ENCODE measurements at regions not wholly inside any gene's neighbourhood (a gene's known extent, or its start where the extent isn't known, plus 50 kb on each side); places are given as distances from the start of the nearest gene placed in this dataset.

DNA sequence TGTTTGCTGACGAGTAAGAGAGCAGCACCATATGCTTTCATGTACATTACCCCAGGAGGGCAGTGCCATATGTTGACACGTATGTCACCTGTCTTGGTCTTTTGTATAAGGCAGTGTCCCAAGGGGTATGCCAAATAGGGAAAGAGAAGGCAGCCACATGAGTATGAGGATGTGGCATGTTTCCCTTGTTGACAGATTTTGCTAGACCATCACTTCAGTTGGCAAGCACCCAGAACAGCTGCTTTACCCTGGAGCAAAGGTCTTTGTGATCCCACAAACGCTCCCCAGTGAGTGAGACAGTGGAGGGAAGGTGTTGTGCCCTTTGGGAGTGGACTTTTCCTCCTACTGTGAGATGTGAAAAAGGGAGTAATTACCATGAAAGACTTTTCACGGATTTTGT is 350.1 kb downstream of the ETV1 start:
- TF ChIP-seq TAF1 (IDR thresholded peaks at IDR 0.05; ENCODE audit: borderline replicate concordance, low read depth, low read length) (no peak), POLR2AphosphoS5 (IDR thresholded peaks at IDR 0.05; ENCODE audit: low read depth, low read length) (no peak), POLR2A (IDR thresholded peaks at IDR 0.05; ENCODE audit: low read depth, low read length) (no peak)
- FAIRE-seq (no peak), DNase-seq (ENCODE audit: insufficient read length) (no peak)

DNA sequence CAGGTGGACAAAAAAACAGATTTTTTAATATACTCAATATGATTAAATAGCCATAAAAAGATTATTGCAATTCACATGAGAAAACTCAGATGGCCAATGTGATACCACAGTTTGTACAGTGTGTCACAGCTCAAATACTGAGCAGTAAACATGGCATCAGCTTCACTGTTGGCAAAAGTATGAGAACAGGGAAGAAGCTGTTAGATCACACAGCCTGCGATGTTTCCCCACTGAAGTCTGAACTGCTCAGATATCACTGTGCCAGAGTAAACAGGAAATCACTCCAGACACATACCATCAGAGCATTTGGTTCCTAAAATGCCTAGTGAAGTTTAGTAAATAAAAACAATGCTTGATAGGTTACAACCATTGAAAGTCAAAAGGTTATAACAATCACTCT is 347.8 kb downstream of the ETV1 start:
- no peak for FAIRE-seq

DNA sequence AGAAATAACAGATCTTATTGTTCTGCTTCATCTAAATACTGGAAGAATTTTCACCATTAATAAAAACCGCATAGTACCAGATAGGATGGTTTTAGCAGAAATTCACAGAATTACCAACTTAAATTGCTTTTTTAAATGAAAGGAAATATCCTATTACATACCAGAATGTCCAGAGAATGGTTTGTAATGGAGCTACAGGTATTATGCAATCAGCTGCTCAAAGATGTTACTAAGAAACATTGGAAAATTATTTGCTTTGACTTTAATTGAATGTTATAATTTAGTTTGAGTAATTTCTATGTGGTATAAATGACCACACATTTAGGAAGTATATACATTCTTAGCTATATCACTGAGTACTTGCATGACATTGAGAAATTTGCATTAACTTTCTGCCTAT is 338.3 kb downstream of the ETV1 start:
- DNase-seq (ENCODE audit: insufficient read length) (no peak), FAIRE-seq (no peak)
- TF ChIP-seq TAF1 (IDR thresholded peaks at IDR 0.05; ENCODE audit: borderline replicate concordance, low read depth, low read length), result no peak
- TF ChIP-seq POLR2A (IDR thresholded peaks at IDR 0.05; ENCODE audit: low read depth, low read length), result no peak
- TF ChIP-seq POLR2AphosphoS5 (IDR thresholded peaks at IDR 0.05; ENCODE audit: low read depth, low read length), result no peak

More for the DNA sequence above, 347.8 kb downstream of the ETV1 start:
- no peak for TF ChIP-seq POLR2AphosphoS5 (IDR thresholded peaks at IDR 0.05; ENCODE audit: low read depth, low read length)
- DNase-seq (ENCODE audit: insufficient read length), result no peak

DNA sequence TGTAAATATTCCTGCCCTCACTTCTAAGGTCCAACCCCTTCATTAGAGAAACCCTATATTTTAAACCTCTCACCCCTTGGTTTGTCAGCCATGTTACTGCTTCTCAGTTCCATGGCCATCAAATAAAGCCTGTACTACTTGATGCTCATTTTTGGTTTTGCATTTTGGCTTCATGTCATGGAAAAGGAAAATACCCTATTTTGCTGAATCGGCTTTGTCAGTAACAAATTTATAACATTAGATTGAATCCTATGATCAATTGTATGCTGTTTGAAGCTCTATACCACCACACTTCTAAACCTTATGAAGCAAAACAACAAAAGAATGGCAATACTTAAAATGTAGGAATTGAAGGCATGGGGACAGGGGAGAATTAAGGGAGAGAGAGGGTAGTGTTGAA is 333.1 kb downstream of the ETV1 start:
- FAIRE-seq, result no peak
- DNase-seq (ENCODE audit: insufficient read length), result no peak
- TF ChIP-seq POLR2A (IDR thresholded peaks at IDR 0.05; ENCODE audit: low read depth, low read length) (no peak), TAF1 (IDR thresholded peaks at IDR 0.05; ENCODE audit: borderline replicate concordance, low read depth, low read length) (no peak), POLR2AphosphoS5 (IDR thresholded peaks at IDR 0.05; ENCODE audit: low read depth, low read length) (no peak)

DNA sequence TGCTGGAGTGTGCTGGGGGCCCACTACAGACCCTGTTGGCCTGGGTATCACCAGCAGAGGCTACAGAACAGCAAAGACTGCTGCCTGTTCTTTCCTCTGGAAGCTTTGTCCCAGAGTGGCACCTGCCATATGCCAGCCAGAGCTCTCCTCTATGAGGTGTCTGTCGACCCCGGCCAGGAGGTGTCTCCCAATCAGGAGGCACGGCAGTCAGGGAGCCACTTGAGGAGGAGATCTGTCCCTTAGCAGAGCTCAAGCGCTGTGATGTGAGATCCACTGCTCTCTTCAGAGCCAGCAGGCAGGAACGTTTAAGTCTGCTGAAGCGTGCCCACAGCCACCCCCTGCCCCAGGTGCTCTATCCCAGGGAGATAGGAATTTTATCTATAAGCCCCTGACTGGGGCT is 316.2 kb downstream of the ETV1 start:
- TF ChIP-seq POLR2A (IDR thresholded peaks at IDR 0.05; ENCODE audit: low read depth, low read length), result no peak
- TF ChIP-seq TAF1 (IDR thresholded peaks at IDR 0.05; ENCODE audit: borderline replicate concordance, low read depth, low read length), result no peak
- no peak for TF ChIP-seq POLR2AphosphoS5 (IDR thresholded peaks at IDR 0.05; ENCODE audit: low read depth, low read length)
- DNase-seq (ENCODE audit: insufficient read length) (no peak), FAIRE-seq (no peak)

DNA sequence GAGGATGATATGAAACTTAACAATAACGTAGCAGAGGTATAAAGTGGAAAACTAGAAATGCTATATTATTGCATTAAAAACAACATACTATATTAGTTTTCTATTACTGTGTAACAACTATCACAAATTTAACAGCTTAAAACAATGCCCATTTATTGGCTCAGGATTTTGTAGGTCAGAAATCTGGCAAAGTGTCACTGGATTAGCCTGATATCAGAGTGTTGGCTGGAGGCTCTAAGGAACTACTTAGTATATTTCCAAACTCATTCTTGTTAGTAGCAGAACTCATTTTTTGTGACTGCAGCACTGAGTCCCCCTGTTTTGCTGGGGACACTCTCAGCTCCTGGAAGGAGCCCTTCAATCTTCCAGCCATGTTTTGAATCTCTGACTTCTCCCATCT is 306.8 kb downstream of the ETV1 start:
- no peak for TF ChIP-seq POLR2AphosphoS5 (IDR thresholded peaks at IDR 0.05; ENCODE audit: low read depth, low read length)
- FAIRE-seq, result no peak
- no peak for DNase-seq (ENCODE audit: insufficient read length)

DNA sequence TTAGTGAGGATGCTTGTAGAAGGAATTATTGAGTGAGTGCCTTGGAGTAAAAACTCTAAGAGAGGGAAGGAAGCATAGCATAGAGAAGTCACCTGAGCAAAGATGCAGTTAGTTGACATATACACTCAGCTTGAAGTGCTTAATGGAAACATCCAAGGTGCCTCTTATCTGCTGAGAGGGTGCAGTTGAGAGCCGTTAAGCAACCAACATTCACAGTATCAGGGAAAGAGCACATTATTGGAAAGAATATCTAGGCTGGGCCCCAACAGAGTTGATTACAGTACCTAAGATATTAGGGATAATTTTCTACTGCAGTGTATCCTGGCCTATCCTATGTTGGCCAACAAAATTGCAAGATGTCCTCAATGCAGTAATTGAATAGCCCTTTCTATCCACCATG is 302.0 kb downstream of the ETV1 start:
- TF ChIP-seq POLR2A (IDR thresholded peaks at IDR 0.05; ENCODE audit: low read depth, low read length) (no peak), TAF1 (IDR thresholded peaks at IDR 0.05; ENCODE audit: borderline replicate concordance, low read depth, low read length) (no peak), POLR2AphosphoS5 (IDR thresholded peaks at IDR 0.05; ENCODE audit: low read depth, low read length) (no peak)
- FAIRE-seq (no peak), DNase-seq (ENCODE audit: insufficient read length) (no peak)

DNA sequence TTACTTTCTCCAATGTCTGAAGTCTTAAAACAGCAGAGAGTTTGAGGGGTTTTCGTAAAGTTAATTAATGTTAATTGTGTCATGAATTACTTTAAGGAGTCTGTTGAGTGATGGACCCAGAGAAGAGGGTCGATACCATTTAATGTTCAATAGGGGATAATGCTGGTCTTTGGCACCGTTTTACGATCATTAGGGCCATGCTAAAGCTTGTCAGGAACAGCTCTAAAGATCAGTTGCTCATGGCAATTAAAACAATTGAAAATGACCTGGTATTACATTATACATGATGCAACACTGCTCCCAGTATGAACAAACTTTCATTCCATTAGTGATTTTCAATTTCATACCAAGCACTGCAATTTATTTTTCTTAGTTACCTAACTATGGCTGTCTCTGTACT is 296.9 kb downstream of the ETV1 start:
- TF ChIP-seq TAF1 (IDR thresholded peaks at IDR 0.05; ENCODE audit: borderline replicate concordance, low read depth, low read length) (no peak), POLR2A (IDR thresholded peaks at IDR 0.05; ENCODE audit: low read depth, low read length) (no peak), POLR2AphosphoS5 (IDR thresholded peaks at IDR 0.05; ENCODE audit: low read depth, low read length) (no peak)
- DNase-seq (ENCODE audit: insufficient read length) (no peak), FAIRE-seq (no peak)

DNA sequence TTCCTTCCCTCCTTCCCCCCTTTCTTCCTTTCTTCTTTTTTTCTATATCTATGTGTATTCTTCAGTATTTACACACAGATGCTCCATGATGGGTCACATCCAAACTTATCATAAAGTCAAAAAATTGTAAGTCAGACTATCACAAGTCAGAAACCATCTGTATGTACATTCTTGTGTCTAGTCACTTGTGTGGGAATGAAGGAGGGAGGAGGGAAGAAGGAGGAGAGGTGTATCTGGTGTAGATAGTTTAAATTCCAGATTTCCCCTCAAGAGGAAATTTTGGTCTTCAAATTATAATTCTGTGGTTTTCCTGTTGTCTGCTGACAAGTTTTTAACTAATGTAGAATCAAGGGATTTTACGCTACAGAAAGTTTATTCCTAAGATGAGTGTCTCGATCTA is 287.2 kb downstream of the ETV1 start:
- no peak for FAIRE-seq
- no peak for TF ChIP-seq POLR2AphosphoS5 (IDR thresholded peaks at IDR 0.05; ENCODE audit: low read depth, low read length)
- no peak for TF ChIP-seq POLR2A (IDR thresholded peaks at IDR 0.05; ENCODE audit: low read depth, low read length)
- no peak for TF ChIP-seq TAF1 (IDR thresholded peaks at IDR 0.05; ENCODE audit: borderline replicate concordance, low read depth, low read length)

DNA sequence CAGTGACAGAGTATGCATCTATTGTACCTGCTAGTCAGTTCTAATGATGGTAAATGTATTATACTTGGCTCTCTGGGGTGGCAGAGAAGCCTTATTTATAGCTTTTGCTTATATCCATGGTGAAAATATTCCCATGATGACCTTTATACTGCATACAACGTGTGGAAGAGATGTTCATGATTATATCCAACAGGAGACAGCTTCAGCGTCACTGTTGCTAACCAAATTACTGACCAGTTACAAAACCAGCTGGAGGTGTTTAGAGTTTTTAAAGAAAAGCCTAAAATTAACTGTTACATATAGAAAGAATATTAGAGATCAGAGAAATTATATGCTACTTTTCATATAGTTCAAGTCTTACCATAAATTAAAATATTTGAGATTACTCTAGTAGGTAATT is 280.8 kb downstream of the ETV1 start:
- no peak for TF ChIP-seq POLR2AphosphoS5 (IDR thresholded peaks at IDR 0.05; ENCODE audit: low read depth, low read length)
- no peak for FAIRE-seq
- no peak for DNase-seq (ENCODE audit: insufficient read length)

More for the DNA sequence above, 287.2 kb downstream of the ETV1 start:
- DNase-seq (ENCODE audit: insufficient read length), result no peak

DNA sequence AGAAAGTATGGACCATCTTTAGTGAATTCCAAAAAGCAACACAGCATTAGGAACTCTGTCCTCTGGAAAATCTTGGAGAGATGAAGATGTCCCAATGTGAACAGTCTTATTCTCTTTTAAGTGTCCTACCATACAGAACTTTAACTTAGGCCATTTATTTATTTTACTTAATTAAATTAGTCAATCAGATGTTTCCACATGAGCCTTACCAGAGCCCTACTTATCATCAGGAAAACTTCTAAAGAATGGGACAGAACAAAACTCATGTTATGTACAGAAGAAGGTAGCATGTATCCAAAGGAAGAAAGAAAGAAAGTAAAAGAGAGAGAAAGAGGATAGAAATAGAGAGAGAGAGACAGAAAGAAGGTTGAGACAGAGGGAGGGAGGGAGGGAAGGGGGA is 276.4 kb downstream of the ETV1 start:
- DNase-seq (ENCODE audit: insufficient read length), result no peak
- TF ChIP-seq TAF1 (IDR thresholded peaks at IDR 0.05; ENCODE audit: borderline replicate concordance, low read depth, low read length) (no peak), POLR2A (IDR thresholded peaks at IDR 0.05; ENCODE audit: low read depth, low read length) (no peak), POLR2AphosphoS5 (IDR thresholded peaks at IDR 0.05; ENCODE audit: low read depth, low read length) (no peak)
- FAIRE-seq, result no peak

DNA sequence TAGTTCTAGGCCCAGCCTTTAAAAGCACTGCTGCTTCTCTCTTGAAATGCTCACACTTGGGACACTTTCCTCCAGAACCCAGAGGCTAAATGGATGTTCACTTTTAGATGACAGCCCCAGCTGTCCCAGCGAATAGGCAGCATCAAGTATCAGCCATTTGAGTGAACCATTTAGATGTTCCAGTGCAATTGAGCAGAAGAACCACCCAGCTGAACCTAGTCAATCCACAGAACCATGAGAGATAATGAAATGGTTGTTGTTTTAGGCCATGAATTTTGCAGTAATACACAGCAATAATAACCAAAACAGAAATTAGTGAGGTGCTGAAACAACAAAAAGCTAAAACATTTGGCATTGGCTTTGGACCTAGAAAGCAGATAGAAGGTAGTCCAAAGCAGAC is 273.9 kb downstream of the ETV1 start:
- DNase-seq (ENCODE audit: insufficient read length), result no peak
- no peak for FAIRE-seq
- no peak for TF ChIP-seq POLR2AphosphoS5 (IDR thresholded peaks at IDR 0.05; ENCODE audit: low read depth, low read length)
- TF ChIP-seq TAF1 (IDR thresholded peaks at IDR 0.05; ENCODE audit: borderline replicate concordance, low read depth, low read length), result no peak
- no peak for TF ChIP-seq POLR2A (IDR thresholded peaks at IDR 0.05; ENCODE audit: low read depth, low read length)

DNA sequence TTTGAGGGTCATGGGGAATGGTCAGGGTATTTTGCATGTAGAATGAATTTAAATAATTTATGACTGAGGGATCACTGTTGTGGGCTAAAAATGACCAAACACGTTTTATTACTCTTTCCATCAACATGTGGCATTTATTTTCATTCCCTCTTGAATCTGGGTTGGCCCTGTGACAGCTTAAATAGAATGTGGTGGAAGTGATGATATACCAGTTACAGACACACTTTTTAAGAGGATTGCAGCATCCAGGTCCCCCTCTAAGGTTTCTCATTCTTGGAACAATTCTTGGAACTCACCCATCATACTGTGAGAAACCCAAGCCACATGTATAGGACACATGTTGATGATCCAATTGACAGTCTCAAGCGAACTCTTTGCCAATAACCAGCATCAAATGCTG is 272.4 kb downstream of the ETV1 start:
- TF ChIP-seq TAF1 (IDR thresholded peaks at IDR 0.05; ENCODE audit: borderline replicate concordance, low read depth, low read length) (no peak), POLR2AphosphoS5 (IDR thresholded peaks at IDR 0.05; ENCODE audit: low read depth, low read length) (no peak), POLR2A (IDR thresholded peaks at IDR 0.05; ENCODE audit: low read depth, low read length) (no peak)
- FAIRE-seq (no peak), DNase-seq (ENCODE audit: insufficient read length) (no peak)

Data from GM12892 (cell line).